ENCODE measurements at regions not wholly inside any gene's neighbourhood (a gene's known extent, or its start where the extent isn't known, plus 50 kb on each side); places are given as distances from the start of the nearest gene placed in this dataset.

GRCh38 chr1:165010418-165011070, 346.0 kb downstream of the LMX1A start (continued):
- TF ChIP-seq, protein P1, sequence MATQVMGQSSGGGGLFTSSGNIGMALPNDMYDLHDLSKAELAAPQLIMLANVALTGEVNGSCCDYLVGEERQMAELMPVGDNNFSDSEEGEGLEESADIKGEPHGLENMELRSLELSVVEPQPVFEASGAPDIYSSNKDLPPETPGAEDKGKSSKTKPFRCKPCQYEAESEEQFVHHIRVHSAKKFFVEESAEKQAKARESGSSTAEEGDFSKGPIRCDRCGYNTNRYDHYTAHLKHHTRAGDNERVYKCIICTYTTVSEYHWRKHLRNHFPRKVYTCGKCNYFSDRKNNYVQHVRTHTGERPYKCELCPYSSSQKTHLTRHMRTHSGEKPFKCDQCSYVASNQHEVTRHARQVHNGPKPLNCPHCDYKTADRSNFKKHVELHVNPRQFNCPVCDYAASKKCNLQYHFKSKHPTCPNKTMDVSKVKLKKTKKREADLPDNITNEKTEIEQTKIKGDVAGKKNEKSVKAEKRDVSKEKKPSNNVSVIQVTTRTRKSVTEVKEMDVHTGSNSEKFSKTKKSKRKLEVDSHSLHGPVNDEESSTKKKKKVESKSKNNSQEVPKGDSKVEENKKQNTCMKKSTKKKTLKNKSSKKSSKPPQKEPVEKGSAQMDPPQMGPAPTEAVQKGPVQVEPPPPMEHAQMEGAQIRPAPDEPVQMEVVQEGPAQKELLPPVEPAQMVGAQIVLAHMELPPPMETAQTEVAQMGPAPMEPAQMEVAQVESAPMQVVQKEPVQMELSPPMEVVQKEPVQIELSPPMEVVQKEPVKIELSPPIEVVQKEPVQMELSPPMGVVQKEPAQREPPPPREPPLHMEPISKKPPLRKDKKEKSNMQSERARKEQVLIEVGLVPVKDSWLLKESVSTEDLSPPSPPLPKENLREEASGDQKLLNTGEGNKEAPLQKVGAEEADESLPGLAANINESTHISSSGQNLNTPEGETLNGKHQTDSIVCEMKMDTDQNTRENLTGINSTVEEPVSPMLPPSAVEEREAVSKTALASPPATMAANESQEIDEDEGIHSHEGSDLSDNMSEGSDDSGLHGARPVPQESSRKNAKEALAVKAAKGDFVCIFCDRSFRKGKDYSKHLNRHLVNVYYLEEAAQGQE (IDR thresholded peaks at IDR 0.05; ENCODE audit: unreplicated experiment): no peak
- TF ChIP-seq ZNF331 (CRISPR knock-in tag; IDR thresholded peaks at IDR 0.05; ENCODE audit: low read depth): no peak
- TF ChIP-seq, protein P2, sequence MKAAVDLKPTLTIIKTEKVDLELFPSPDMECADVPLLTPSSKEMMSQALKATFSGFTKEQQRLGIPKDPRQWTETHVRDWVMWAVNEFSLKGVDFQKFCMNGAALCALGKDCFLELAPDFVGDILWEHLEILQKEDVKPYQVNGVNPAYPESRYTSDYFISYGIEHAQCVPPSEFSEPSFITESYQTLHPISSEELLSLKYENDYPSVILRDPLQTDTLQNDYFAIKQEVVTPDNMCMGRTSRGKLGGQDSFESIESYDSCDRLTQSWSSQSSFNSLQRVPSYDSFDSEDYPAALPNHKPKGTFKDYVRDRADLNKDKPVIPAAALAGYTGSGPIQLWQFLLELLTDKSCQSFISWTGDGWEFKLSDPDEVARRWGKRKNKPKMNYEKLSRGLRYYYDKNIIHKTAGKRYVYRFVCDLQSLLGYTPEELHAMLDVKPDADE (IDR thresholded peaks at IDR 0.05): no peak
- no peak for TF ChIP-seq CREB1 (CRISPR knock-in tag; IDR thresholded peaks at IDR 0.05; ENCODE audit: low read depth)
- TF ChIP-seq NANOG (IDR thresholded peaks at IDR 0.05; ENCODE audit: borderline replicate concordance): no peak

GRCh38 chr1:165006831-165007230, 349.7 kb downstream of the LMX1A start:
- H3K9me3 Mint-ChIP-seq: no peaks in the 10 kb centered on the region
- Histone ChIP-seq H3K4me3 (no peak overlapping the region), H3K27me3 (ENCODE audit: insufficient read depth) (no peaks in the 10 kb centered on the region), H3K36me3 (ENCODE audit: insufficient read depth) (no peaks in the 10 kb centered on the region), H3K79me2 (replicated peaks; ENCODE audit: insufficient read depth) (no peaks in the 10 kb centered on the region), H2AFZ (no peak overlapping the region), H3K9me2 (ENCODE audit: insufficient read depth) (no peaks in the 10 kb centered on the region), H3K4me1 (ENCODE audit: insufficient read depth) (no peaks in the 10 kb centered on the region), H3F3A (replicated peaks; ENCODE audit: low read depth) (no peaks in the 10 kb centered on the region), H3K4me2 (no peak overlapping the region), H3K27ac (ENCODE audit: low read depth) (no peak overlapping the region), H4K20me1 (replicated peaks; ENCODE audit: insufficient read depth) (no peaks in the 10 kb centered on the region)
- H3K4me1 Mint-ChIP-seq: no peaks in the 10 kb centered on the region
- ATAC-seq: no peak
- H3K36me3 Mint-ChIP-seq (ENCODE audit: low read depth): no peaks in the 10 kb centered on the region
- H3K27me3 Mint-ChIP-seq (ENCODE audit: insufficient read depth, low read depth, poor library complexity): no peaks in the 10 kb centered on the region
- DNase-seq (ENCODE audit: low spot score): no peak
- H3K4me3 Mint-ChIP-seq: no peak overlapping the region
- TF ChIP-seq NANOG (IDR thresholded peaks at IDR 0.05; ENCODE audit: borderline replicate concordance): no peak
- no peak for TF ChIP-seq JUNB (IDR thresholded peaks at IDR 0.05; ENCODE audit: unreplicated experiment)
- no peak for TF ChIP-seq EZH2phosphoT487 (IDR thresholded peaks at IDR 0.05; ENCODE audit: unreplicated experiment)
- TF ChIP-seq, protein P2 (IDR thresholded peaks at IDR 0.05): no peak
- TF ChIP-seq, protein P3, sequence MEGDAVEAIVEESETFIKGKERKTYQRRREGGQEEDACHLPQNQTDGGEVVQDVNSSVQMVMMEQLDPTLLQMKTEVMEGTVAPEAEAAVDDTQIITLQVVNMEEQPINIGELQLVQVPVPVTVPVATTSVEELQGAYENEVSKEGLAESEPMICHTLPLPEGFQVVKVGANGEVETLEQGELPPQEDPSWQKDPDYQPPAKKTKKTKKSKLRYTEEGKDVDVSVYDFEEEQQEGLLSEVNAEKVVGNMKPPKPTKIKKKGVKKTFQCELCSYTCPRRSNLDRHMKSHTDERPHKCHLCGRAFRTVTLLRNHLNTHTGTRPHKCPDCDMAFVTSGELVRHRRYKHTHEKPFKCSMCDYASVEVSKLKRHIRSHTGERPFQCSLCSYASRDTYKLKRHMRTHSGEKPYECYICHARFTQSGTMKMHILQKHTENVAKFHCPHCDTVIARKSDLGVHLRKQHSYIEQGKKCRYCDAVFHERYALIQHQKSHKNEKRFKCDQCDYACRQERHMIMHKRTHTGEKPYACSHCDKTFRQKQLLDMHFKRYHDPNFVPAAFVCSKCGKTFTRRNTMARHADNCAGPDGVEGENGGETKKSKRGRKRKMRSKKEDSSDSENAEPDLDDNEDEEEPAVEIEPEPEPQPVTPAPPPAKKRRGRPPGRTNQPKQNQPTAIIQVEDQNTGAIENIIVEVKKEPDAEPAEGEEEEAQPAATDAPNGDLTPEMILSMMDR (conservative IDR thresholded peaks at IDR 0.05; ENCODE audit: low read depth in 2 of 2): no peak
- H3K27ac Mint-ChIP-seq: no peak overlapping the region

Data from GM23338 (cell line).